Spleen (tissue), 11 donors: ENCODE measurements at regions not wholly inside any gene's neighbourhood (a gene's known extent, or its start where the extent isn't known, plus 50 kb on each side); places are given as distances from the start of the nearest gene placed in this dataset.
"Not testable (repeated sequence)": the region's sequence is repeated elsewhere in the genome, so short reads cannot be mapped to it uniquely, and the experiment has no call there.

ENCODE experiments used
- DNase-seq: peaks from one replicate; pipeline ENCODE4 v3.0.0-alpha.2; 2020
- H3K27ac ChIP-seq, 8 donors: fragments of 200-600 bp; sonication (generic) in 7 of 8; 1 replicate in 4 of 8; 2 replicates in 4 of 8; pipeline versions ENCODE4 v1.5.0 to v1.8.0; 2016 to 2021; ENCODE audit warnings: inconsistent platforms in 4 of 8, mild to moderate bottlenecking in 4 of 8, moderate library complexity in 1 of 8
- H3K27me3 ChIP-seq, 7 donors: fragments of 200-600 bp; sonication (generic) in 6 of 7; replicated peaks in 1 of 7; 1 replicate in 4 of 7; 2 replicates in 3 of 7; pipeline versions ENCODE4 v1.5.0 to v1.8.0; 2016 to 2021; ENCODE audit warnings: inconsistent platforms in 3 of 7, mild to moderate bottlenecking in 1 of 7
- H3K36me3 ChIP-seq, 6 donors: fragments of 200-600 bp; sonication (generic) in 5 of 6; 1 replicate in 4 of 6; 2 replicates in 2 of 6; pipeline versions ENCODE4 v1.5.0 to v1.8.0; 2016 to 2021; ENCODE audit warnings: inconsistent platforms in 2 of 6
- H3K4me1 ChIP-seq, 6 donors: fragments of 200-600 bp; sonication (generic) in 5 of 6; 1 replicate in 3 of 6; 2 replicates in 3 of 6; pipeline versions ENCODE4 v1.5.0 to v1.8.0; 2016 to 2021; ENCODE audit warnings: inconsistent platforms in 3 of 6
- H3K4me3 ChIP-seq, 8 donors: fragments of 200-600 bp; sonication (generic) in 7 of 8; 1 replicate in 4 of 8; 2 replicates in 4 of 8; pipeline versions ENCODE4 v1.5.0 to v1.8.0; 2016 to 2021; ENCODE audit warnings: inconsistent platforms in 4 of 8, mild to moderate bottlenecking in 4 of 8, moderate library complexity in 2 of 8
- H3K9me3 ChIP-seq, 8 donors: fragments of 200-600 bp; sonication (generic) in 7 of 8; 1 replicate in 4 of 8; 2 replicates in 4 of 8; pipeline versions ENCODE4 v1.5.0 to v1.8.0; 2016 to 2021; ENCODE audit warnings: inconsistent platforms in 4 of 8
- POLR2A ChIP-seq, 3 donors: fragments of 450-650 bp; IDR thresholded peaks; one replicate each; pipeline ENCODE4 v1.5.1; 2017; ENCODE audit warnings: antibody characterized with exemption in 3 of 3, mild to moderate bottlenecking in 1 of 3
- POLR2AphosphoS5 ChIP-seq, 3 donors: sonication (generic); formaldehyde crosslinking; IDR thresholded peaks; one replicate each; pipeline ENCODE4 v1.5.1; 2017; ENCODE audit warnings: antibody characterized with exemption in 3 of 3
- whole genome bisulfite sequencing, 5 donors: extraction: QIAGEN DNeasy Blood & Tissue Kit in 3 of 5; methylation state at CpG; one replicate each; pipeline versions ENCODE4 v1.1.5 to v1.1.7; 2013 to 2018; 5-methylcytosine and 5-hydroxymethylcytosine counted together
- intact Hi-C: fragments of 100-400 bp; cut with DNase I; formaldehyde crosslinking; loops from one replicate; pipeline ENCODE4 v1.15.0; 2023; ENCODE audit warnings: low total_unique reads
- TF ChIP-seq, protein P1 (sequence below), 11 experiments: fragments of 200-600 bp in 7 of 11; fragments of 450-650 bp in 4 of 11; sonication (generic) in 4 of 11; IDR thresholded peaks in 8 of 11; conservative IDR thresholded peaks in 3 of 11; 1 replicate in 7 of 11; 2 replicates in 4 of 11; pipeline versions ENCODE4 v1.4.0 to v1.8.0; 2016 to 2021; ENCODE audit warnings: antibody characterized with exemption in 11 of 11, inconsistent platforms in 4 of 11, mild to moderate bottlenecking in 1 of 11
- donor health status: healthy with polysubstance abuse.
- donor health status: DM: no; HTN: no; CAD: no; lungs with moderate emphysema.
- donor health status: DM: no; HTN: no; CAD: no.
- donor health status: Bipolar disorder and iron deficiency.
- donor health status: healthy.
- donor health status: DM: no; HTN: no; CAD: no.
- donor health status: DM: yes; HTN: yes; CAD: no.

DNA sequence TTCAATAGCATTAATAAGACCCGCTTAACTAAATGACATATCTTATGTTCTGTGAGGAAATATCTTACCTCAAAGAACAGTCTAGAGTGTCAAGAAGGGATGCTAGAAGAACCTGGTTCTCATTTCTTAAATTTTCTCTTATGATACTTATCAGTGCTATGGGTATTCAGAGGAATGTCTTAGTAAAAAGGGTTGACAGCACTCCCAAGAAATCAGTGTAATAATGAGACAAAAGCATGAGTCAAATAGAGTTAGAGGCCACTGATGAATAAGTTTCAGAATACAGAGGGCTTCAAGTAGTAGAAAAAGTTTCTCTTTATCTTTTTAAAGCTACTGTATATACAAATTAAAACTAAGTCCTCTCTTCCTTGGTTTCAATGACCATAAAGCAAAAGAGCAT lies 242.8 kb downstream of the GJA1 start:
- H3K4me3 ChIP-seq = no peak overlapping the region
- intact Hi-C loops = no loop called here
- TF ChIP-seq POLR2A (IDR thresholded peaks at IDR 0.05) (no peak), POLR2AphosphoS5 (IDR thresholded peaks at IDR 0.05) (no peak)
- TF ChIP-seq, protein P1, sequence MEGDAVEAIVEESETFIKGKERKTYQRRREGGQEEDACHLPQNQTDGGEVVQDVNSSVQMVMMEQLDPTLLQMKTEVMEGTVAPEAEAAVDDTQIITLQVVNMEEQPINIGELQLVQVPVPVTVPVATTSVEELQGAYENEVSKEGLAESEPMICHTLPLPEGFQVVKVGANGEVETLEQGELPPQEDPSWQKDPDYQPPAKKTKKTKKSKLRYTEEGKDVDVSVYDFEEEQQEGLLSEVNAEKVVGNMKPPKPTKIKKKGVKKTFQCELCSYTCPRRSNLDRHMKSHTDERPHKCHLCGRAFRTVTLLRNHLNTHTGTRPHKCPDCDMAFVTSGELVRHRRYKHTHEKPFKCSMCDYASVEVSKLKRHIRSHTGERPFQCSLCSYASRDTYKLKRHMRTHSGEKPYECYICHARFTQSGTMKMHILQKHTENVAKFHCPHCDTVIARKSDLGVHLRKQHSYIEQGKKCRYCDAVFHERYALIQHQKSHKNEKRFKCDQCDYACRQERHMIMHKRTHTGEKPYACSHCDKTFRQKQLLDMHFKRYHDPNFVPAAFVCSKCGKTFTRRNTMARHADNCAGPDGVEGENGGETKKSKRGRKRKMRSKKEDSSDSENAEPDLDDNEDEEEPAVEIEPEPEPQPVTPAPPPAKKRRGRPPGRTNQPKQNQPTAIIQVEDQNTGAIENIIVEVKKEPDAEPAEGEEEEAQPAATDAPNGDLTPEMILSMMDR (IDR thresholded peaks at IDR 0.05 in 8 of 11, conservative IDR thresholded peaks at IDR 0.05 in 3 of 11) = no peak
- DNase-seq = no peak
- no peak overlapping the region for H3K27ac ChIP-seq
- H3K9me3 ChIP-seq = no peaks in the 10 kb centered on the region
- H3K4me1 ChIP-seq = no peaks in the 10 kb centered on the region
- H3K27me3 ChIP-seq = no peaks in the 10 kb centered on the region
- H3K36me3 ChIP-seq = no peaks in the 10 kb centered on the region
- 84 to 97% (median 93%) methylated on average over 1 of the region's 1 CpG for WGBS, 5 donors

DNA sequence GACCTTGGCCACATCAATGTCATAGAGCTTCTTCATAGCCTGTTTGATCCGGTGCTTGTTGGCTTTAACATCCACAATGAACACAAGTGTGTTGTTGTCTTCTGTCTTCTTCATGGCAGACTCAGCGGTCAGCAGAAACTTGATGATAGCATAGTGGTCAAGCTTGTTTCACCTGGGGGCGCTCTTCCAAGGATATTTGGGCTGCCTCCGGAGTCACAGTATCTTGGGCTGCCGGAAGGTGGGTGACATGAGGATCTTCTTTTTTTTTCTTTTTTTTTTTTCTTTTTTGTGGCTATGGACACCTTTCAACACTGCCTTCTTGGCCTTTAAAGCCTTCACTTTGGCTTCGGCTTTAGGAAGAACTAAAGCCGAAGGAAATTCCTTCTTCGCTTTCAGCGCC lies 244.6 kb downstream of the GJA1 start:
- intact Hi-C loops = no loop called here
- no peaks in the 10 kb centered on the region for H3K36me3 ChIP-seq
- H3K9me3 ChIP-seq = no peaks in the 10 kb centered on the region
- H3K4me1 ChIP-seq = no peaks in the 10 kb centered on the region
- no peak overlapping the region for H3K27ac ChIP-seq
- no peak overlapping the region for H3K4me3 ChIP-seq
- no peak for TF ChIP-seq POLR2AphosphoS5 (IDR thresholded peaks at IDR 0.05)
- TF ChIP-seq, protein P1 (IDR thresholded peaks at IDR 0.05 in 8 of 11, conservative IDR thresholded peaks at IDR 0.05 in 3 of 11) = no peak
- TF ChIP-seq POLR2A (IDR thresholded peaks at IDR 0.05) = no peak
- DNase-seq = no peak
- 91 to 96% (median 94%) methylated on average over 9 of the region's 9 CpGs for WGBS, 5 donors
- no peaks in the 10 kb centered on the region for H3K27me3 ChIP-seq

DNA sequence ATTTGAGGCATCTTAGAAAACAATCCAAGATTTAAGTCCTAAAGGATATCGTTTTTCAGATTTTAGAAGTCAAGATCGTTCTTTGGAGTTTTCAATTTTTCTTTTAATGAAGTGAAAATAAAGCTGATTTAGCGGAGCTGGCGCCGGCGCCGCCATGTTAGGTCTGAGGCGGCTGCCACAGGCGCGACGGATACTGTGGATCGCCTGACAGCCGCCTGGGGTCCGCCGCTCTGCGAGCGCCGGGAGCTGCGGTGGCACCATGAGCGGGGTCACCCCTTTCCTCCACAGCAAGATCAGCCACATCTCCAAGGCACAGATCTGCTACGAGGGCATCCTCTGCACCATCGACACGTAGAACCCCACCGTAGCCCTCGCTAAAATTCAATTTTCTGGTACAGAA lies 247.2 kb downstream of the GJA1 start:
- peaks cover 0 to 4% (median 0%) of the 10 kb centered on the region in 8 donors for H3K9me3 ChIP-seq
- no peaks in the 10 kb centered on the region for H3K36me3 ChIP-seq
- H3K4me3 ChIP-seq = no peak overlapping the region
- 95 to 98% (median 95%) methylated on average over 25 of the region's 25 CpGs for whole genome bisulfite sequencing, 5 donors
- DNase-seq = no peak
- H3K4me1 ChIP-seq = no peaks in the 10 kb centered on the region
- H3K27me3 ChIP-seq = no peaks in the 10 kb centered on the region
- intact Hi-C loops = no loop called here
- no peak overlapping the region for H3K27ac ChIP-seq
- TF ChIP-seq POLR2A (IDR thresholded peaks at IDR 0.05) = no peak

DNA sequence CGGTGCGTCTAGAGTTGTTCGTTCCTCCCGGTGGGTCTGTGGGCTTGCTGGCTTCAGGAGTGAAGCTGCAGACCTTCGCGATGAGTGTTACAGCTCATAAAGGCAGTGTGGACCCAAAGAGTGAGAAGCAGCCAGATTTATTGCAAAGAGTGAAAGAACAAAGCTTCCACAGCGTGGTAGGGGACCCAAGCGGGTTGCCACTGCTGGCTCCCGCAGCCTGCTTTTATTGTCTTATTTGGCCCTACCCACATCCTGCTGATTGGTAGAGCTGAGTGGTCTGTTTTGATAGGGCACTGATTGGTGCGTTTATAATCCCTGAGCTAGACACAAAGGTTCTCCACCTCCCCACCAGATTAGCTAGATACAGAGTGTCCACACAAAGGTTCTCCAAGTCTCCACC lies 250.4 kb downstream of the GJA1 start:
- 83 to 98% (median 90%) methylated on average over 10 of the region's 10 CpGs for WGBS, 5 donors
- H3K4me3 ChIP-seq, H3K27me3 ChIP-seq, intact Hi-C loops, H3K4me1 ChIP-seq, H3K9me3 ChIP-seq, DNase-seq, H3K27ac ChIP-seq, H3K36me3 ChIP-seq: not testable (repeated sequence)

DNA sequence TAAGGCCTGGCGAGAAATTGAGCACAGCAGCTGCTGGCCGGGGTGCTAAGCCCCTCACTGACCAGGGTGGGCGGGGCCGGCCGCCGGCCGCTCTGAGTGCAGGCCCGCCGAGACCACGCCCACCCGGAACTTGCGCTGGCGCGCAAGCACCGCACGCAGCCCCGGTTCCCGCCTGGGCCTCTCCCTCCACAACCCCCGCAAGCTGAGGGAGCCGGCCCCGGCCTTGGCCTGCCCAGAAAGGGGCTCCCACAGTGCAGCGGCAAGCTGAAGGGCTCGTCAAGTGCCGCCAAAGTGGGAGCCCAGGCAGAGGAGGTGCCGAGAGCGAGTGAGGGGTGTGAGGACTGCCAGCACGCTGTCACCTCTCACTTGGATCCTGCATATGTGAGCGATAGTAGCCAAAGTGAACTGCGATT lies 251.2 kb downstream of the GJA1 start:
- no peaks in the 10 kb centered on the region for H3K4me1 ChIP-seq
- DNase-seq = no peak
- H3K9me3 ChIP-seq = peaks cover 0 to 4% (median 0%) of the 10 kb centered on the region in 8 donors
- H3K4me3 ChIP-seq = no peak overlapping the region
- no peak overlapping the region for H3K27ac ChIP-seq
- TF ChIP-seq, protein P1 (IDR thresholded peaks at IDR 0.05 in 8 of 11, conservative IDR thresholded peaks at IDR 0.05 in 3 of 11) = no peak
- TF ChIP-seq POLR2AphosphoS5 (IDR thresholded peaks at IDR 0.05) (no peak), POLR2A (IDR thresholded peaks at IDR 0.05) (no peak)
- H3K27me3 ChIP-seq = no peaks in the 10 kb centered on the region
- WGBS, 5 donors = 82 to 92% (median 90%) methylated on average over 10 to 29 of the region's 29 CpGs
- H3K36me3 ChIP-seq = no peaks in the 10 kb centered on the region
- intact Hi-C loops = no loop called here
